Hypothalamus (tissue), 51 donors: ENCODE measurements at regions not wholly inside any gene's neighbourhood (a gene's known extent, or its start where the extent isn't known, plus 50 kb on each side); places are given as distances from the start of the nearest gene placed in this dataset.
"Not testable (repeated sequence)": the region's sequence is repeated elsewhere in the genome, so short reads cannot be mapped to it uniquely, and the experiment has no call there.

Experiments used
- DNase-seq, 51 donors: peaks; one replicate each; lab custom pipeline; 2025; lab: John Stamatoyannopoulos, UW

- no peak for DNase-seq
These were observed 61.5 kb downstream of the PRSS23 start for GRCh38 chr11:86861810-86862209.

GRCh38 chr11:86863476-86863875 is 63.1 kb downstream of the PRSS23 start:
- DNase-seq, result no peak

GRCh38 chr11:86865436-86865835 is 65.1 kb downstream of the PRSS23 start:
- DNase-seq, result no peak

GRCh38 chr11:86869531-86869930 is 69.2 kb downstream of the PRSS23 start:
- DNase-seq, result no peak

GRCh38 chr11:86869966-86870570 is 69.7 kb downstream of the PRSS23 start:
- peak in 30 of 51 donors; percentile 0 to 63 (median 13) for DNase-seq

GRCh38 chr11:86873573-86874083 is 73.3 kb downstream of the PRSS23 start:
- no peak for DNase-seq

GRCh38 chr11:86874304-86875056 is 74.1 kb downstream of the PRSS23 start:
- no peak for DNase-seq

- no peak for DNase-seq
These were observed 76.4 kb downstream of the PRSS23 start for GRCh38 chr11:86876716-86877234.

- DNase-seq, result no peak
These were observed 77.2 kb downstream of the PRSS23 start for GRCh38 chr11:86877503-86877902.

GRCh38 chr11:86879241-86879640 is 76.0 kb downstream of the FZD4 start:
- DNase-seq, result not testable (repeated sequence)

GRCh38 chr11:86885311-86885710 is 69.9 kb downstream of the FZD4 start:
- DNase-seq, result no peak

GRCh38 chr11:86888164-86889000 is 66.8 kb downstream of the FZD4 start:
- no peak for DNase-seq

- DNase-seq, result no peak
These were observed 66.2 kb downstream of the FZD4 start for GRCh38 chr11:86889001-86889341.

- DNase-seq, result no peak
These were observed 64.2 kb downstream of the FZD4 start for GRCh38 chr11:86891036-86891435.

- no peak for DNase-seq
These were observed 62.0 kb downstream of the FZD4 start for GRCh38 chr11:86893235-86893634.
